Activated naive CD8-positive, alpha-beta T cell treated with anti-CD3 and anti-CD28 coated beads, Interleukin-2, amount 10 ng/mL, durations not matched to agents 7 days and 5 days (primary cell): ENCODE measurements at regions not wholly inside any gene's neighbourhood (a gene's known extent, or its start where the extent isn't known, plus 50 kb on each side); places are given as distances from the start of the nearest gene placed in this dataset.

Experiments
- ATAC-seq: fragments of 150-1000 bp; cut with Tn5 transposase; one replicate; pipeline ENCODE4 v1.10.0; 2021; ENCODE audit warnings: low read depth, moderate library complexity
- POLR2A ChIA-PET: fragments of 350-600 bp; sonication (Branson Sonifier 250); formaldehyde crosslinking; loops from one replicate; lab custom pipeline; 2021; ENCODE audit warnings: antibody characterized with exemption; lab: Charles Lee
- DNase-seq: peaks from one replicate; pipeline ENCODE4 v3.0.0; 2021
- H3K27ac Mint-ChIP-seq: one replicate; pipeline ENCODE4 v1.8.0; 2022; ENCODE audit warnings: mild to moderate bottlenecking, mixed read lengths
- H3K27me3 Mint-ChIP-seq: one replicate; pipeline ENCODE4 v1.8.0; 2022; ENCODE audit warnings: mild to moderate bottlenecking, moderate library complexity, mixed read lengths
- H3K36me3 Mint-ChIP-seq: one replicate; pipeline ENCODE4 v1.8.0; 2021; ENCODE audit warnings: mild to moderate bottlenecking, mixed read lengths
- H3K4me1 Mint-ChIP-seq: one replicate; pipeline ENCODE4 v1.8.0; 2021; ENCODE audit warnings: mixed read lengths
- H3K4me3 Mint-ChIP-seq: one replicate; pipeline ENCODE4 v1.8.0; 2022; ENCODE audit warnings: mild to moderate bottlenecking, moderate library complexity, mixed read lengths
- H3K9me3 Mint-ChIP-seq: one replicate; pipeline ENCODE4 v1.8.0; 2021; ENCODE audit warnings: mixed read lengths

DNA sequence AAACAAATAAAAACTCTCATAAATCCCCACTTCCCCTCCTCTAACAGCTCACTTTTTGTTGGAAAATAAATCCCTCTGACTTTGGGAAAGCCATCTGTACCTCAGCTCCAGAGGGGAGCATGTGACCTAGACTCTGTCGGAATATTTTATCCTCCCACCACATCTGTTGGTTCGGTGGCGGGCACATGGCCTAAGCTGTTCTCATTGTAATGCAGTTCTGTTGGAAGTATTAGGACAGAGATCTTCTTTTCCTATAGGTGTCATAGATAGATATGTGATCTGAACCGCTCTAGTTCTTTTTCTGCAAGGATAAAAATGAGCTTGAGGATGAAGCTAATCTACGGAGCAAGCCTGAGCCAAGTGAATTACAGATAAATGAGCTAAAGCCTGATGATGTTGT lies 50.5 kb upstream of the EPS8L3 start:
- Mint-ChIP-seq H3K9me3 (peaks cover 2% of the 10 kb centered on the region), H3K27me3 (peaks cover 2% of the 10 kb centered on the region), H3K27ac (no peak overlapping the region), H3K4me3 (no peak overlapping the region), H3K36me3 (peaks cover 5% of the 10 kb centered on the region), H3K4me1 (peaks cover 14% of the 10 kb centered on the region)
- no peak for DNase-seq
- POLR2A ChIA-PET: interaction anchor here (0.9 to 1.1 kb wide), 3 partner anchors 12 to 171 kb away, joined by 3 read pairs; partner anchors contain the start of gene AHCYL1
- no peak for ATAC-seq
